ENCODE measurements at regions not wholly inside any gene's neighbourhood (a gene's known extent, or its start where the extent isn't known, plus 50 kb on each side); places are given as distances from the start of the nearest gene placed in this dataset.

- TF ChIP-seq POLR2A (IDR thresholded peaks at IDR 0.05; ENCODE audit: extremely low read depth, insufficient read length) (no peak), CTCF (IDR thresholded peaks at IDR 0.05; ENCODE audit: low read depth, low read length) (no peak), MAX (IDR thresholded peaks at IDR 0.05; ENCODE audit: low read depth, low read length) (no peak)
Measured at GRCh38 chr15:81710328-81710727, 335.5 kb downstream of the MEX3B start.

All from NB4 (cell line).